Endodermal cell (in vitro differentiated cells): ENCODE measurements at regions not wholly inside any gene's neighbourhood (a gene's known extent, or its start where the extent isn't known, plus 50 kb on each side); places are given as distances from the start of the nearest gene placed in this dataset.

ENCODE experiments used
- DNase-seq: peaks from one replicate; pipeline ENCODE4 v3.0.0-alpha.2; 2017
- H3K27ac ChIP-seq: 2 replicates; pipeline ENCODE4 v1.5.1; 2013; ENCODE audit warnings: mild to moderate bottlenecking, low read depth, low read length, moderate library complexity
- H3K27me3 ChIP-seq: 2 replicates; pipeline ENCODE4 v1.6.1; 2013; ENCODE audit warnings: mild to moderate bottlenecking, low read length, moderate library complexity; ENCODE audit not compliant: insufficient read depth, control insufficient read depth, poor library complexity, severe bottlenecking
- H3K36me3 ChIP-seq: 2 replicates; pipeline ENCODE4 v1.7.0; 2013; ENCODE audit warnings: mild to moderate bottlenecking, low read length, moderate library complexity; ENCODE audit not compliant: control insufficient read depth, insufficient read depth
- H3K4me1 ChIP-seq: one replicate; pipeline ENCODE4 v1.7.0; 2013; ENCODE audit warnings: low read length; ENCODE audit not compliant: control insufficient read depth, insufficient read depth
- H3K4me3 ChIP-seq: 2 replicates; pipeline ENCODE4 v1.5.1; 2013; ENCODE audit warnings: mild to moderate bottlenecking, low read length, moderate library complexity
- H3K9ac ChIP-seq: 2 replicates; pipeline ENCODE4 v1.6.1; 2013; ENCODE audit warnings: mild to moderate bottlenecking, low read length, moderate library complexity; ENCODE audit not compliant: poor library complexity, severe bottlenecking; ENCODE audit errors: extremely low read depth
- H3K9me3 ChIP-seq: 2 replicates; pipeline ENCODE4 v1.6.1; 2013; ENCODE audit warnings: mild to moderate bottlenecking, low read length, moderate library complexity; ENCODE audit not compliant: control insufficient read depth
- H3K27ac Mint-ChIP-seq: 2 replicates; pipeline ENCODE4 v1.8.0; 2020; ENCODE audit warnings: mixed read lengths
- H3K27me3 Mint-ChIP-seq: 2 replicates; pipeline ENCODE4 v1.8.0; 2021; ENCODE audit warnings: mild to moderate bottlenecking, mixed read lengths; ENCODE audit not compliant: insufficient read depth
- H3K36me3 Mint-ChIP-seq: 2 replicates; pipeline ENCODE4 v1.8.0; 2020; ENCODE audit warnings: low read depth, mixed read lengths
- H3K4me1 Mint-ChIP-seq: 2 replicates; pipeline ENCODE4 v1.8.0; 2020; ENCODE audit warnings: mixed read lengths
- H3K4me3 Mint-ChIP-seq: 2 replicates; pipeline ENCODE4 v1.8.0; 2020; ENCODE audit warnings: mild to moderate bottlenecking, moderate library complexity, mixed read lengths
- H3K9me3 Mint-ChIP-seq: 2 replicates; pipeline ENCODE4 v1.8.0; 2020; ENCODE audit warnings: mild to moderate bottlenecking, mixed read lengths
- WGBS, 2 experiments: methylation state at CpG; one replicate each; pipeline versions ENCODE4 v1.1.5 to v1.1.7; 2013; ENCODE audit warnings: missing lambda C conversion rate in 2 of 2, mixed read lengths in 1 of 2; ENCODE audit not compliant: insufficient coverage in 1 of 2, insufficient read length in 1 of 2; 5-methylcytosine and 5-hydroxymethylcytosine counted together
- TF ChIP-seq, protein P1 (sequence below): fragments of 200-600 bp; sonication (generic); conservative IDR thresholded peaks from 2 replicates; pipeline ENCODE4 v1.5.0; 2021; ENCODE audit warnings: antibody characterized with exemption, mild to moderate bottlenecking

DNA sequence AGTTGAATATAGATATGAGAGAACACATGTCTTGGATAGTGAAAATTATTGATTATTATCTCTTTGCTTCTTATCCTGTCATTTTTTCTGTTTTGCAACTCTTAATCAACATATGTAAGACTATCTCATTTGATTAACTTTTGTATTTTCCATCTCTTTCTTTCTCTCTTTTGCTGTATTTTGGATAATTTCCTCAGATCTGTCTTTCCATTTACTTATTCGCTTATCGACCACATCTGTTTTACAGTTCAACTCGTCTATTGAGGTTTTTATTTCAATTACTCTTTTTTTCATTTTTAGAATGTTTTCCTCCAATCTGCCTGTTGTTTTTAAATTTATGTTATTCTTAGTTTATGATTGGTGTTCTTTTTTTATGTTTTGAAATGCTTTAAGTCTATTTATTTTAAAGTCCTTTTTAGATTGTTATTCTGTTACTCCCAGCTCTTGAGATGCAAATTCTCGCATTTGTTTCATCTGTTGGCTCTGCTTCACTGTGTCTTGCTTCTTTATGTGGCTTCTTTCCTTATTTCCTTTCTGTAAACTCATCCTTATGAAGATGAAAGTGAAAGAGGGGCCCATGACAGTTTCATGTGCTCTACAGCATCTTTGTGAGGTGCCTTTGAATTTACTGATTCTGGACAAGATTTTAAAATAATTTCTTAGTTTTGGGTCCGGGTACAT lies 87.8 kb upstream of the IRX5 start:
- 94 to 100% methylated on average over 1 to 5 of the region's 5 CpGs for WGBS, 2 experiments
- DNase-seq, result no peak
- H3K9me3 Mint-ChIP-seq, result peaks cover 32% of the 10 kb centered on the region
- H3K9ac ChIP-seq, result no peak overlapping the region
- no peaks in the 10 kb centered on the region for H3K27me3 ChIP-seq
- peaks cover 2% of the 10 kb centered on the region for H3K4me1 Mint-ChIP-seq
- H3K27me3 Mint-ChIP-seq, result peaks cover 2% of the 10 kb centered on the region
- peaks cover 5% of the 10 kb centered on the region for H3K9me3 ChIP-seq
- no peak overlapping the region for H3K4me3 Mint-ChIP-seq
- H3K27ac Mint-ChIP-seq, result no peak overlapping the region
- no peak overlapping the region for H3K27ac ChIP-seq
- H3K4me1 ChIP-seq, result no peaks in the 10 kb centered on the region
- H3K4me3 ChIP-seq, result no peak overlapping the region
- peaks cover 4% of the 10 kb centered on the region for H3K36me3 Mint-ChIP-seq
- TF ChIP-seq, protein P1, sequence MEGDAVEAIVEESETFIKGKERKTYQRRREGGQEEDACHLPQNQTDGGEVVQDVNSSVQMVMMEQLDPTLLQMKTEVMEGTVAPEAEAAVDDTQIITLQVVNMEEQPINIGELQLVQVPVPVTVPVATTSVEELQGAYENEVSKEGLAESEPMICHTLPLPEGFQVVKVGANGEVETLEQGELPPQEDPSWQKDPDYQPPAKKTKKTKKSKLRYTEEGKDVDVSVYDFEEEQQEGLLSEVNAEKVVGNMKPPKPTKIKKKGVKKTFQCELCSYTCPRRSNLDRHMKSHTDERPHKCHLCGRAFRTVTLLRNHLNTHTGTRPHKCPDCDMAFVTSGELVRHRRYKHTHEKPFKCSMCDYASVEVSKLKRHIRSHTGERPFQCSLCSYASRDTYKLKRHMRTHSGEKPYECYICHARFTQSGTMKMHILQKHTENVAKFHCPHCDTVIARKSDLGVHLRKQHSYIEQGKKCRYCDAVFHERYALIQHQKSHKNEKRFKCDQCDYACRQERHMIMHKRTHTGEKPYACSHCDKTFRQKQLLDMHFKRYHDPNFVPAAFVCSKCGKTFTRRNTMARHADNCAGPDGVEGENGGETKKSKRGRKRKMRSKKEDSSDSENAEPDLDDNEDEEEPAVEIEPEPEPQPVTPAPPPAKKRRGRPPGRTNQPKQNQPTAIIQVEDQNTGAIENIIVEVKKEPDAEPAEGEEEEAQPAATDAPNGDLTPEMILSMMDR, result no peak
- H3K36me3 ChIP-seq, result no peaks in the 10 kb centered on the region

DNA sequence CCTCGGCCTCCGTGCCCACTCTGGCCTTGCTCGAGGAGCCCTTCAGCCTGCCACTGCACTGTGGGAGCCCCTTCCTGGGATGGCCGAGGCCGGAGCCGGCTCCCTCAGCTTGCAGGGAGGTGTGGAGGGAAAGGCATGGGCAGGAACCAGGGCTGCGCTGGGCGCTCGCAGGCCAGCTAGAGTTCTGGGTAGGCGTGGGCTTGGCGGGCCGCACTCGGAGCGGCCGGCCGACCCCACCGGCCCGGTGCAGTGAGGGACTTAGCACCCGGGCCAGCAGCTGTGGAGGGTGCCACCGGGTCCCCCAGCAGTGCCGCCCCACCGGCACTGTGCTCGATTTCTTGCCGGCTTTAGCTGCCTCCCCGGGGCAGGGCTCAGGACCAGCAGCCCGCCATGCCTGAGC lies 101.0 kb upstream of the IRX5 start:
- no peak for DNase-seq
- no peaks in the 10 kb centered on the region for H3K27me3 ChIP-seq
- Mint-ChIP-seq H3K9me3 (peaks cover 24% of the 10 kb centered on the region), H3K36me3 (no peaks in the 10 kb centered on the region), H3K4me3 (no peak overlapping the region), H3K27ac (no peak overlapping the region), H3K27me3 (no peaks in the 10 kb centered on the region), H3K4me1 (no peaks in the 10 kb centered on the region)
- no peak overlapping the region for H3K4me3 ChIP-seq
- H3K9ac ChIP-seq, result no peak overlapping the region
- H3K27ac ChIP-seq, result no peak overlapping the region
- no peaks in the 10 kb centered on the region for H3K9me3 ChIP-seq
- H3K36me3 ChIP-seq, result no peaks in the 10 kb centered on the region
- WGBS, 2 experiments, result 92 to 98% methylated on average over 12 to 26 of the region's 26 CpGs
- TF ChIP-seq, protein P1, result no peak
- H3K4me1 ChIP-seq, result no peaks in the 10 kb centered on the region

DNA sequence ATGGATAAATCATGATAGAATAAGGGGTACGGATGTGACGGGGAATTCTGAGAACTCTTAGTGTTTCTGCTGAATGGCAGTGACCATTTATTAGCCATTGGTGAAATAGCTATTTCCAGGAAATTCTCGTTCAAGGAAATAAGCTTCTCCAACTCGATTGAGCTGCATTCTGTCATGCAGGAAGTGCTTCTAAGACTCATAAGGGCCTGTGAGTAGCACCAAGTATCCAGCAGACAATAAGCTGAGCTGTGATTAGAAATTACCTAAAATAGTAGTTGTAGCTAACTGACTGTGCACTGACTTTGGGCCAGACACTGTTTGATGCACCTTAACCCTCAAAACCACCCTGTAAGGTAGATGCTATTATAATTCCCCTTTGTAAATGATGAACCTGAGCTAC lies 107.8 kb upstream of the IRX5 start:
- H3K9me3 ChIP-seq, result no peaks in the 10 kb centered on the region
- Mint-ChIP-seq H3K4me1 (peaks cover 7% of the 10 kb centered on the region), H3K27ac (no peak overlapping the region), H3K27me3 (peaks cover 2% of the 10 kb centered on the region), H3K4me3 (no peak overlapping the region), H3K9me3 (peaks cover 3% of the 10 kb centered on the region), H3K36me3 (no peaks in the 10 kb centered on the region)
- WGBS, 2 experiments, result 86 to 94% methylated on average over 4 of the region's 4 CpGs
- no peaks in the 10 kb centered on the region for H3K36me3 ChIP-seq
- no peak overlapping the region for H3K4me3 ChIP-seq
- no peaks in the 10 kb centered on the region for H3K27me3 ChIP-seq
- H3K27ac ChIP-seq, result no peak overlapping the region
- DNase-seq, result no peak
- H3K4me1 ChIP-seq, result no peaks in the 10 kb centered on the region
- TF ChIP-seq, protein P1, result no peak
- no peak overlapping the region for H3K9ac ChIP-seq
